WTC11 (cell line): ENCODE measurements at regions not wholly inside any gene's neighbourhood (a gene's known extent, or its start where the extent isn't known, plus 50 kb on each side); places are given as distances from the start of the nearest gene placed in this dataset.

ENCODE experiments used
- ATF6 ChIP-seq: sonication (generic); formaldehyde crosslinking; IDR thresholded peaks from 2 replicates; pipeline ENCODE4 v1.8.1; 2023; ENCODE audit warnings: mild to moderate bottlenecking, missing genetic modification reagents
- CBFB ChIP-seq: sonication (generic); formaldehyde crosslinking; IDR thresholded peaks from 2 replicates; pipeline ENCODE4 v1.8.1; 2022; ENCODE audit warnings: mild to moderate bottlenecking, low read depth, missing genetic modification reagents
- EMX1 ChIP-seq: fragments of 250-450 bp; sonication (Bioruptor Pico); IDR thresholded peaks from 2 replicates; pipeline ENCODE4 v1.8.0; 2021; ENCODE audit warnings: mild to moderate bottlenecking
- KAT7 ChIP-seq: sonication (generic); formaldehyde crosslinking; IDR thresholded peaks from 2 replicates; pipeline ENCODE4 v1.8.1; 2023; ENCODE audit warnings: missing genetic modification reagents, mild to moderate bottlenecking, borderline replicate concordance
- NR2C2 ChIP-seq: sonication (generic); formaldehyde crosslinking; IDR thresholded peaks from 2 replicates; pipeline ENCODE4 v1.8.0; 2022; ENCODE audit warnings: mild to moderate bottlenecking, missing genetic modification reagents
- TCF7 ChIP-seq: sonication (generic); formaldehyde crosslinking; IDR thresholded peaks from 2 replicates; pipeline ENCODE4 v1.8.0; 2022; ENCODE audit warnings: mild to moderate bottlenecking, low read depth, missing genetic modification reagents, moderate library complexity
- USF2 ChIP-seq: sonication (generic); formaldehyde crosslinking; IDR thresholded peaks from 2 replicates; pipeline ENCODE4 v1.8.1; 2023; ENCODE audit warnings: mild to moderate bottlenecking, missing genetic modification reagents, moderate library complexity
- TF ChIP-seq, protein P1 (sequence below): fragments of 200-600 bp; IDR thresholded peaks from 2 replicates; pipeline ENCODE4 v1.8.0; 2022; ENCODE audit warnings: antibody characterized with exemption
- TF ChIP-seq, protein P2 (sequence below): sonication (generic); formaldehyde crosslinking; IDR thresholded peaks from 2 replicates; pipeline ENCODE4 v1.8.0; 2022; ENCODE audit warnings: mild to moderate bottlenecking, missing genetic modification reagents

GRCh38 chr21:16363100-16363499 is 633.3 kb downstream of the USP25 start:
- TF ChIP-seq KAT7 = no peak
- no peak for TF ChIP-seq EMX1 (CRISPR knock-in tag)
- no peak for TF ChIP-seq ATF6
- TF ChIP-seq, protein P1, sequence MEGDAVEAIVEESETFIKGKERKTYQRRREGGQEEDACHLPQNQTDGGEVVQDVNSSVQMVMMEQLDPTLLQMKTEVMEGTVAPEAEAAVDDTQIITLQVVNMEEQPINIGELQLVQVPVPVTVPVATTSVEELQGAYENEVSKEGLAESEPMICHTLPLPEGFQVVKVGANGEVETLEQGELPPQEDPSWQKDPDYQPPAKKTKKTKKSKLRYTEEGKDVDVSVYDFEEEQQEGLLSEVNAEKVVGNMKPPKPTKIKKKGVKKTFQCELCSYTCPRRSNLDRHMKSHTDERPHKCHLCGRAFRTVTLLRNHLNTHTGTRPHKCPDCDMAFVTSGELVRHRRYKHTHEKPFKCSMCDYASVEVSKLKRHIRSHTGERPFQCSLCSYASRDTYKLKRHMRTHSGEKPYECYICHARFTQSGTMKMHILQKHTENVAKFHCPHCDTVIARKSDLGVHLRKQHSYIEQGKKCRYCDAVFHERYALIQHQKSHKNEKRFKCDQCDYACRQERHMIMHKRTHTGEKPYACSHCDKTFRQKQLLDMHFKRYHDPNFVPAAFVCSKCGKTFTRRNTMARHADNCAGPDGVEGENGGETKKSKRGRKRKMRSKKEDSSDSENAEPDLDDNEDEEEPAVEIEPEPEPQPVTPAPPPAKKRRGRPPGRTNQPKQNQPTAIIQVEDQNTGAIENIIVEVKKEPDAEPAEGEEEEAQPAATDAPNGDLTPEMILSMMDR = no peak
- TF ChIP-seq USF2 (CRISPR knock-in tag) = no peak
- no peak for TF ChIP-seq NR2C2 (CRISPR knock-in tag)
- TF ChIP-seq, protein P2, sequence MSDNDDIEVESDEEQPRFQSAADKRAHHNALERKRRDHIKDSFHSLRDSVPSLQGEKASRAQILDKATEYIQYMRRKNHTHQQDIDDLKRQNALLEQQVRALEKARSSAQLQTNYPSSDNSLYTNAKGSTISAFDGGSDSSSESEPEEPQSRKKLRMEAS = no peak
- TF ChIP-seq TCF7 (CRISPR knock-in tag) = no peak
- no peak for TF ChIP-seq CBFB (CRISPR knock-in tag)
